PC-9 (cell line): ENCODE measurements at regions not wholly inside any gene's neighbourhood (a gene's known extent, or its start where the extent isn't known, plus 50 kb on each side); places are given as distances from the start of the nearest gene placed in this dataset.

Source experiments
- EZH2 ChIP-seq: fragments of 200-600 bp; sonication (generic); IDR thresholded peaks from 2 replicates; pipeline ENCODE4 v1.8.0; 2017; ENCODE audit warnings: antibody characterized with exemption, low read depth
- TF ChIP-seq, protein P1 (sequence below): fragments of 200-600 bp; sonication (generic); conservative IDR thresholded peaks from 2 replicates; pipeline ENCODE4 v1.6.1; 2017; ENCODE audit warnings: mixed run types, antibody characterized with exemption, mild to moderate bottlenecking, moderate library complexity

DNA sequence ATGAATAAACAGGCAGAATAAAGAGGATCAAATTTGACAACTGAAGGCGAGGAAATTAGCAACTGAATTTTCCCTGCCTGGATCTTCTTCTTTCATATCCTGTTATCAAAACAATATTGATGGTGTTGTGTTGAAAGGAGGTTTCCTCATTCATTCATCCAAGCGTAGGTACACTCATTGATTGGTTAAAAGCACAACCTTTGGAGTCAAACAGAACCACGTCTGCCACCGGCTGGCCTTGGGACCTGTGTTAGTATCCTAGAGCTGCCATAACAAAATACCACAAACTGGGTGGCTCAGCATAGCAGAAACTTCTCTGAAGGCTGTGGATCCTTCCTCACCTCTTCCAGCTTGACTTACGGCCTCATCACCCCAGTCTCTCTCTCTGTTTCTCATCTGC lies 268.6 kb upstream of the PWP1 start:
- TF ChIP-seq, protein P1, sequence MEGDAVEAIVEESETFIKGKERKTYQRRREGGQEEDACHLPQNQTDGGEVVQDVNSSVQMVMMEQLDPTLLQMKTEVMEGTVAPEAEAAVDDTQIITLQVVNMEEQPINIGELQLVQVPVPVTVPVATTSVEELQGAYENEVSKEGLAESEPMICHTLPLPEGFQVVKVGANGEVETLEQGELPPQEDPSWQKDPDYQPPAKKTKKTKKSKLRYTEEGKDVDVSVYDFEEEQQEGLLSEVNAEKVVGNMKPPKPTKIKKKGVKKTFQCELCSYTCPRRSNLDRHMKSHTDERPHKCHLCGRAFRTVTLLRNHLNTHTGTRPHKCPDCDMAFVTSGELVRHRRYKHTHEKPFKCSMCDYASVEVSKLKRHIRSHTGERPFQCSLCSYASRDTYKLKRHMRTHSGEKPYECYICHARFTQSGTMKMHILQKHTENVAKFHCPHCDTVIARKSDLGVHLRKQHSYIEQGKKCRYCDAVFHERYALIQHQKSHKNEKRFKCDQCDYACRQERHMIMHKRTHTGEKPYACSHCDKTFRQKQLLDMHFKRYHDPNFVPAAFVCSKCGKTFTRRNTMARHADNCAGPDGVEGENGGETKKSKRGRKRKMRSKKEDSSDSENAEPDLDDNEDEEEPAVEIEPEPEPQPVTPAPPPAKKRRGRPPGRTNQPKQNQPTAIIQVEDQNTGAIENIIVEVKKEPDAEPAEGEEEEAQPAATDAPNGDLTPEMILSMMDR = no peak
- no peak for TF ChIP-seq EZH2
